ENCODE measurements at regions not wholly inside any gene's neighbourhood (a gene's known extent, or its start where the extent isn't known, plus 50 kb on each side); places are given as distances from the start of the nearest gene placed in this dataset.

GRCh38 chr13:110062077-110062776 lies 244.7 kb downstream of the COL4A1 start:
- H3K4me3 ChIP-seq (ENCODE audit: low read depth, low read length, poor library complexity, severe bottlenecking) = no peak overlapping the region
- no peak for TF ChIP-seq EZH2phosphoT487 (IDR thresholded peaks at IDR 0.05; ENCODE audit: borderline replicate concordance, low read depth, low read length)
- no peak for TF ChIP-seq CTCF (conservative IDR thresholded peaks at IDR 0.05; ENCODE audit: low read length)
- no peaks in the 10 kb centered on the region for H3K36me3 ChIP-seq (ENCODE audit: insufficient read depth, low read length)
- ChIA-PET CTCF (ENCODE audit: unreplicated experiment) (no interaction called here), POLR2A (no interaction called here)
- H3K9me2 ChIP-seq (ENCODE audit: insufficient read depth, low read length) = no peaks in the 10 kb centered on the region
- H3K27ac ChIP-seq (ENCODE audit: low read depth, low read length, poor library complexity, severe bottlenecking) = no peak overlapping the region
- H4K20me1 ChIP-seq (ENCODE audit: insufficient read depth, low read length) = no peaks in the 10 kb centered on the region
- H3K9me3 ChIP-seq (ENCODE audit: low read length) = no peaks in the 10 kb centered on the region
- DNase-seq (ENCODE audit: low spot score) = no peak
- intact Hi-C loops (cut with micrococcal nuclease; ENCODE audit: unreplicated experiment) = no loop called here
- no peaks in the 10 kb centered on the region for H3K79me2 ChIP-seq (ENCODE audit: insufficient read depth, low read depth, low read length)
- H2AFZ ChIP-seq (ENCODE audit: low read length) = no peak overlapping the region
- BruUV-seq (replicated peaks) = no TSS peak
- no peaks in the 10 kb centered on the region for H3K4me1 ChIP-seq (ENCODE audit: insufficient read depth, low read length, poor library complexity, severe bottlenecking)
- no peak overlapping the region for H3K4me2 ChIP-seq (ENCODE audit: low read length)

- Histone ChIP-seq H3K4me2 (ENCODE audit: low read length) (no peak overlapping the region), H3K9me3 (ENCODE audit: low read length) (no peaks in the 10 kb centered on the region), H3K36me3 (ENCODE audit: insufficient read depth, low read length) (no peaks in the 10 kb centered on the region), H3K27ac (ENCODE audit: low read depth, low read length, poor library complexity, severe bottlenecking) (no peak overlapping the region), H3K4me3 (ENCODE audit: low read depth, low read length, poor library complexity, severe bottlenecking) (no peak overlapping the region), H3K79me2 (ENCODE audit: insufficient read depth, low read depth, low read length) (no peaks in the 10 kb centered on the region), H2AFZ (ENCODE audit: low read length) (no peak overlapping the region), H3K4me1 (ENCODE audit: insufficient read depth, low read length, poor library complexity, severe bottlenecking) (no peaks in the 10 kb centered on the region), H3K9me2 (ENCODE audit: insufficient read depth, low read length) (no peaks in the 10 kb centered on the region), H4K20me1 (ENCODE audit: insufficient read depth, low read length) (no peaks in the 10 kb centered on the region)
- CTCF ChIA-PET (ENCODE audit: unreplicated experiment) = no interaction called here
- no peak for TF ChIP-seq CTCF (conservative IDR thresholded peaks at IDR 0.05; ENCODE audit: low read length)
- no peak for TF ChIP-seq EZH2phosphoT487 (IDR thresholded peaks at IDR 0.05; ENCODE audit: borderline replicate concordance, low read depth, low read length)
- no peak for DNase-seq (ENCODE audit: low spot score)
- BruUV-seq (replicated peaks) = no TSS peak
- POLR2A ChIA-PET = no interaction called here
- intact Hi-C loops (cut with micrococcal nuclease; ENCODE audit: unreplicated experiment) = no loop called here
These were observed 245.7 kb downstream of the COL4A1 start for GRCh38 chr13:110061270-110061669.

- Histone ChIP-seq H3K9me2 (ENCODE audit: insufficient read depth, low read length) (no peaks in the 10 kb centered on the region), H3K79me2 (ENCODE audit: insufficient read depth, low read depth, low read length) (no peaks in the 10 kb centered on the region), H3K4me3 (ENCODE audit: low read depth, low read length, poor library complexity, severe bottlenecking) (no peak overlapping the region), H3K36me3 (ENCODE audit: insufficient read depth, low read length) (no peaks in the 10 kb centered on the region), H3K4me2 (ENCODE audit: low read length) (no peak overlapping the region), H4K20me1 (ENCODE audit: insufficient read depth, low read length) (no peaks in the 10 kb centered on the region), H3K27ac (ENCODE audit: low read depth, low read length, poor library complexity, severe bottlenecking) (no peak overlapping the region), H3K9me3 (ENCODE audit: low read length) (no peaks in the 10 kb centered on the region), H2AFZ (ENCODE audit: low read length) (no peak overlapping the region), H3K4me1 (ENCODE audit: insufficient read depth, low read length, poor library complexity, severe bottlenecking) (no peaks in the 10 kb centered on the region)
- ChIA-PET POLR2A (no interaction called here), CTCF (ENCODE audit: unreplicated experiment) (no interaction called here)
- intact Hi-C loops (cut with micrococcal nuclease; ENCODE audit: unreplicated experiment) = no loop called here
- DNase-seq (ENCODE audit: low spot score) = no peak
- TF ChIP-seq EZH2phosphoT487 (IDR thresholded peaks at IDR 0.05; ENCODE audit: borderline replicate concordance, low read depth, low read length) = no peak
- TF ChIP-seq CTCF (conservative IDR thresholded peaks at IDR 0.05; ENCODE audit: low read length) = no peak
- BruUV-seq (replicated peaks) = no TSS peak
These were observed 249.9 kb downstream of the COL4A1 start for GRCh38 chr13:110057052-110057451.
